Activated B cell treated with CpG ODN at 0.5 μM for 24 hours (primary cell): ENCODE measurements at regions not wholly inside any gene's neighbourhood (a gene's known extent, or its start where the extent isn't known, plus 50 kb on each side); places are given as distances from the start of the nearest gene placed in this dataset.

Source experiments
- ATAC-seq: fragments of 200-7000 bp; cut with Tn5 transposase; one replicate; pipeline ENCODE4 v1.10.0; 2021; ENCODE audit warnings: low read depth, mild to moderate bottlenecking, moderate library complexity
- CTCF ChIA-PET: fragments of 350-600 bp; sonication (Branson Sonifier 250); formaldehyde crosslinking; loops from one replicate; lab custom pipeline; 2021; ENCODE audit warnings: antibody characterized with exemption; lab: Charles Lee
- POLR2A ChIA-PET: fragments of 350-600 bp; sonication (Branson Sonifier 250); formaldehyde crosslinking; loops from one replicate; lab custom pipeline; 2021; ENCODE audit warnings: antibody characterized with exemption; lab: Charles Lee
- DNase-seq: peaks from one replicate; pipeline ENCODE4 v3.0.0; 2022
- H3K27ac Mint-ChIP-seq: one replicate; pipeline ENCODE4 v1.8.0; 2020; ENCODE audit warnings: mixed read lengths
- H3K27me3 Mint-ChIP-seq: one replicate; pipeline ENCODE4 v1.8.0; 2021; ENCODE audit warnings: mixed read lengths
- H3K36me3 Mint-ChIP-seq: one replicate; pipeline ENCODE4 v1.8.0; 2021; ENCODE audit warnings: low read depth, mixed read lengths
- H3K4me1 Mint-ChIP-seq: one replicate; pipeline ENCODE4 v1.8.0; 2021; ENCODE audit warnings: mixed read lengths
- H3K4me3 Mint-ChIP-seq: one replicate; pipeline ENCODE4 v1.8.0; 2020; ENCODE audit warnings: mild to moderate bottlenecking, mixed read lengths
- H3K9me3 Mint-ChIP-seq: one replicate; pipeline ENCODE4 v1.8.0; 2020; ENCODE audit warnings: mixed read lengths
- CTCF ChIP-seq: fragments of 200-600 bp; IDR thresholded peaks from one replicate; pipeline ENCODE4 v1.8.0; 2022; ENCODE audit warnings: antibody characterized with exemption, mild to moderate bottlenecking
- intact Hi-C: fragments of 100-400 bp; cut with micrococcal nuclease; formaldehyde crosslinking; loops from one replicate; pipeline ENCODE4 v1.15.1; 2024

- Mint-ChIP-seq H3K4me3 (no peak overlapping the region), H3K27me3 (no peaks in the 10 kb centered on the region), H3K4me1 (no peaks in the 10 kb centered on the region), H3K27ac (no peak overlapping the region), H3K36me3 (no peaks in the 10 kb centered on the region), H3K9me3 (peaks cover 2% of the 10 kb centered on the region)
- no peak for TF ChIP-seq CTCF
- DNase-seq (no peak), ATAC-seq (no peak)
- ChIA-PET CTCF (no interaction called here), POLR2A (no interaction called here)
- intact Hi-C loops = no loop called here
Observed at GRCh38 chr5:92180391-92180790, 797.3 kb upstream of the ARRDC3 start.

- ATAC-seq = no peak
- intact Hi-C loops = no loop called here
Observed at GRCh38 chr5:92179651-92180050, 796.5 kb upstream of the ARRDC3 start.

GRCh38 chr5:92177926-92178487 is 794.9 kb upstream of the ARRDC3 start:
- ChIA-PET POLR2A (no interaction called here), CTCF (no interaction called here)
- intact Hi-C loops = no loop called here
- no peak for ATAC-seq
- DNase-seq = no peak
- Mint-ChIP-seq H3K27me3 (no peaks in the 10 kb centered on the region), H3K4me3 (no peak overlapping the region), H3K4me1 (no peaks in the 10 kb centered on the region), H3K36me3 (no peaks in the 10 kb centered on the region), H3K9me3 (peaks cover 2% of the 10 kb centered on the region), H3K27ac (no peak overlapping the region)
- no peak for TF ChIP-seq CTCF

More at GRCh38 chr5:92179651-92180050, 796.5 kb upstream of the ARRDC3 start:
- Mint-ChIP-seq H3K27ac (no peak overlapping the region), H3K9me3 (peaks cover 2% of the 10 kb centered on the region), H3K4me1 (no peaks in the 10 kb centered on the region), H3K36me3 (no peaks in the 10 kb centered on the region), H3K4me3 (no peak overlapping the region), H3K27me3 (no peaks in the 10 kb centered on the region)
- ChIA-PET CTCF (no interaction called here), POLR2A (no interaction called here)
- no peak for DNase-seq
- TF ChIP-seq CTCF = no peak

- DNase-seq (no peak), ATAC-seq (no peak)
- peaks cover 10% of the 10 kb centered on the region for H3K9me3 Mint-ChIP-seq
- ChIA-PET POLR2A (no interaction called here), CTCF (no interaction called here)
- H3K4me3 Mint-ChIP-seq = no peak overlapping the region
- H3K4me1 Mint-ChIP-seq = no peaks in the 10 kb centered on the region
- no peak for TF ChIP-seq CTCF
- H3K36me3 Mint-ChIP-seq = no peaks in the 10 kb centered on the region
- intact Hi-C loops = no loop called here
- H3K27me3 Mint-ChIP-seq = no peaks in the 10 kb centered on the region
- H3K27ac Mint-ChIP-seq = no peak overlapping the region
Observed at GRCh38 chr5:92163906-92164305, 780.8 kb upstream of the ARRDC3 start.

GRCh38 chr5:92147798-92148197 is 764.7 kb upstream of the ARRDC3 start:
- CTCF ChIA-PET = no interaction called here
- Mint-ChIP-seq H3K27me3 (no peaks in the 10 kb centered on the region), H3K4me3 (no peak overlapping the region), H3K9me3 (no peaks in the 10 kb centered on the region), H3K36me3 (no peaks in the 10 kb centered on the region), H3K27ac (no peak overlapping the region), H3K4me1 (no peaks in the 10 kb centered on the region)
- TF ChIP-seq CTCF = no peak
- DNase-seq (no peak), ATAC-seq (no peak)
- intact Hi-C loops = no loop called here
- POLR2A ChIA-PET = no interaction called here
